Smooth muscle cell (in vitro differentiated cells): ENCODE measurements at regions not wholly inside any gene's neighbourhood (a gene's known extent, or its start where the extent isn't known, plus 50 kb on each side); places are given as distances from the start of the nearest gene placed in this dataset.

Source experiments
- DNase-seq: peaks from one replicate; lab custom pipeline; 2025; ENCODE audit not compliant: unreplicated experiment; lab: John Stamatoyannopoulos, UW
- H2AFZ ChIP-seq: fragments of 200-600 bp; sonication (generic); 2 replicates; pipeline ENCODE4 v1.6.0; 2016; ENCODE audit warnings: antibody characterized with exemption, low read depth, mild to moderate bottlenecking
- H3F3A ChIP-seq: fragments of 200-600 bp; sonication (generic); 2 replicates; pipeline ENCODE4 v1.6.0; 2017; ENCODE audit warnings: antibody characterized with exemption, low read depth
- H3K27ac ChIP-seq: fragments of 200-600 bp; sonication (generic); 2 replicates; pipeline ENCODE4 v1.5.1; 2016; ENCODE audit warnings: low read depth, mild to moderate bottlenecking
- H3K27me3 ChIP-seq: fragments of 200-600 bp; sonication (generic); 2 replicates; pipeline ENCODE4 v1.6.1; 2016; ENCODE audit warnings: low read depth, mild to moderate bottlenecking
- H3K36me3 ChIP-seq: fragments of 200-600 bp; sonication (generic); 2 replicates; pipeline ENCODE4 v1.5.1; 2016; ENCODE audit warnings: low read depth
- H3K4me1 ChIP-seq: fragments of 200-600 bp; sonication (generic); 2 replicates; pipeline ENCODE4 v1.5.1; 2016; ENCODE audit warnings: low read depth
- H3K4me2 ChIP-seq: fragments of 200-600 bp; sonication (generic); 2 replicates; pipeline ENCODE4 v1.6.0; 2016; ENCODE audit warnings: mild to moderate bottlenecking
- H3K4me3 ChIP-seq: fragments of 200-600 bp; sonication (generic); 2 replicates; pipeline ENCODE4 v1.5.1; 2016; ENCODE audit warnings: mild to moderate bottlenecking
- H3K79me2 ChIP-seq: fragments of 200-600 bp; sonication (generic); 2 replicates; pipeline ENCODE4 v1.6.0; 2016; ENCODE audit warnings: low read depth, mild to moderate bottlenecking
- H3K9ac ChIP-seq: fragments of 200-600 bp; sonication (generic); 2 replicates; pipeline ENCODE4 v1.6.0; 2016; ENCODE audit warnings: low read depth
- H3K9me3 ChIP-seq: fragments of 200-600 bp; sonication (generic); replicated peaks from 2 replicates; pipeline ENCODE4 v1.5.1; 2016; ENCODE audit warnings: low read depth
- H4K20me1 ChIP-seq: fragments of 200-600 bp; sonication (generic); 2 replicates; pipeline ENCODE4 v1.6.0; 2016; ENCODE audit warnings: low read depth
- CTCF ChIP-seq: fragments of 200-600 bp; sonication (generic); IDR thresholded peaks from 2 replicates; pipeline ENCODE4 v1.5.1; 2017; ENCODE audit warnings: borderline replicate concordance, mild to moderate bottlenecking, antibody characterized with exemption; ENCODE audit not compliant: insufficient read depth, poor library complexity, severe bottlenecking
- WGBS: methylation state at CpG from one replicate; pipeline ENCODE4 v1.1.7; 2016; ENCODE audit warnings: low lambda C conversion rate; 5-methylcytosine and 5-hydroxymethylcytosine counted together

- Histone ChIP-seq H3K36me3 (no peaks in the 10 kb centered on the region), H4K20me1 (no peaks in the 10 kb centered on the region), H2AFZ (no peak overlapping the region), H3K27ac (no peak overlapping the region), H3K9me3 (no peaks in the 10 kb centered on the region), H3K27me3 (no peaks in the 10 kb centered on the region), H3K4me1 (no peaks in the 10 kb centered on the region), H3K9ac (no peak overlapping the region), H3F3A (no peaks in the 10 kb centered on the region), H3K79me2 (no peaks in the 10 kb centered on the region), H3K4me2 (no peak overlapping the region), H3K4me3 (no peak overlapping the region)
- 72% methylated on average over 10 of the region's 10 CpGs for WGBS
- no peak for TF ChIP-seq CTCF
- DNase-seq = no peak
Measured at GRCh38 chr14:101241807-101242278, 319.5 kb upstream of the DIO3 start.

- Histone ChIP-seq H3K4me1 (no peaks in the 10 kb centered on the region), H3K36me3 (no peaks in the 10 kb centered on the region), H3K9me3 (no peaks in the 10 kb centered on the region), H3K4me2 (no peak overlapping the region), H3K4me3 (no peak overlapping the region), H3K9ac (no peak overlapping the region), H3K27ac (no peak overlapping the region), H4K20me1 (no peaks in the 10 kb centered on the region), H2AFZ (no peak overlapping the region), H3K27me3 (no peaks in the 10 kb centered on the region), H3K79me2 (no peaks in the 10 kb centered on the region), H3F3A (no peaks in the 10 kb centered on the region)
- DNase-seq = no peak
- no peak for TF ChIP-seq CTCF
- 89% methylated on average over 22 of the region's 22 CpGs for WGBS
Measured at GRCh38 chr14:101242442-101243385, 318.6 kb upstream of the DIO3 start.

- no peak overlapping the region for H3K9ac ChIP-seq
- no peaks in the 10 kb centered on the region for H3K79me2 ChIP-seq
- WGBS = 98% methylated on average over 19 of the region's 19 CpGs
- H3K9me3 ChIP-seq = no peaks in the 10 kb centered on the region
- no peaks in the 10 kb centered on the region for H3F3A ChIP-seq
- no peak for TF ChIP-seq CTCF
- H4K20me1 ChIP-seq = no peaks in the 10 kb centered on the region
- no peaks in the 10 kb centered on the region for H3K27me3 ChIP-seq
- no peak overlapping the region for H2AFZ ChIP-seq
- H3K4me3 ChIP-seq = no peak overlapping the region
- H3K27ac ChIP-seq = no peak overlapping the region
- no peaks in the 10 kb centered on the region for H3K4me1 ChIP-seq
- no peak for DNase-seq
- H3K4me2 ChIP-seq = no peak overlapping the region
- H3K36me3 ChIP-seq = no peaks in the 10 kb centered on the region
Measured at GRCh38 chr14:101243587-101244338, 317.5 kb upstream of the DIO3 start.
